ENCODE measurements at regions not wholly inside any gene's neighbourhood (a gene's known extent, or its start where the extent isn't known, plus 50 kb on each side); places are given as distances from the start of the nearest gene placed in this dataset.

DNA sequence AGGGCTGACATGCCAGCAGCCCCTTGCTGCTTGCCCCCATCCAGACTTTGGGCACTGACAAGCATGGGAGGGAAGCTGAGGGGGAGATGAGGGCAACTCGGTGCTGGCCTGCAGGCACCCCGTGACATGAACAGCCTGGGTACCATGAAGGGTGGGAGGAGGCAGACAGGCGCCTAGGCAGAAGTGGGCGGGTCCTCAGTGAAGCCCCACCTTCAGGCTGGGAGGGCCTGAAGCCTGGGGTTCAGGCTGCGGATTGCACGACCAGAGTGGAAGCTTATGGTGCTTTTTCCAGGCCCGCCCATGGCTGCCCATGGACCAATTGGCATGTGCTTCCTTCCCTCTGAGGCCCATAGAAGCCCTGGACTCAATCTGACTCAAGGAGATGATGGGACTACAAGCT, 354.1 kb downstream of the GRIA2 start:
- DNase-seq (ENCODE audit: low read depth in 4 of 4, low spot score in 3 of 4): no peak

DNA sequence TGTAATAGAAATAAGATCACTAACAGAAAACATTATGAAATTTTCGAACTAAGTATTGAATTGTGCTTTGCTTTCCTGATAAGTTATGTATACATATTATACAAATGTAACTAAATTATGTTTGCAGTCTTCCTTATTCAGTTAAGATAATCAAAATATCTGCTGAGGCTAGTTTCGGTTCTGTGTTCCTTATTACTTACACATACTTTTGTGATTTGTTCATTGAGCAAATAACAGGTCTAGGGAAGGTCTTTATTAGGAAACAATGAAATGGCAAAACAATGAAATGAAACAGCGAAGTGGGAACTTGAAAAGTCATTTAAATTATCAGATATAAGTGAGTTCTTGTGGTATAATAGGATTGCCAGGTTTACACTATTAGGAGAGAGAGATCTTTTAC, 352.4 kb downstream of the GRIA2 start:
- no peak for DNase-seq (ENCODE audit: low read depth in 4 of 4, low spot score in 3 of 4)

DNA sequence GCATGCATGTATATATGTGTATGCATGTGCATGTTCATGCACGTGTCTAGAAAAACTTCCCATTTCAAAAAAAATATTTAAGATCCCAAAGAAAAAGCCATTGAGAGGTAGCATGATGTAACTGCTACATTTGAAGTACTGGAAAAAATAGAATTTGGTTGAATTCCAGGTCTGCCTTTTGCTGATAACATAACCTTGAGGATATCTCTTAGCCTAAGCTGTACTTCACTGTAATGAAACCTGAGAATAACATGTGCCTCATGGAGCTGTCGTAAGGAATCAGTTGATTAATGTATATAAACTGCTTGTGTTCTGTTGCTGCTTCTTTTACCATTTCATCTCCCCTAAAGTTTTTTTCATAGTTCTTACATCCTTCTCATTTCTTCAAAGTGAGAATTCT, 351.8 kb downstream of the GRIA2 start:
- DNase-seq (ENCODE audit: low read depth in 4 of 4, low spot score in 3 of 4): no peak

DNA sequence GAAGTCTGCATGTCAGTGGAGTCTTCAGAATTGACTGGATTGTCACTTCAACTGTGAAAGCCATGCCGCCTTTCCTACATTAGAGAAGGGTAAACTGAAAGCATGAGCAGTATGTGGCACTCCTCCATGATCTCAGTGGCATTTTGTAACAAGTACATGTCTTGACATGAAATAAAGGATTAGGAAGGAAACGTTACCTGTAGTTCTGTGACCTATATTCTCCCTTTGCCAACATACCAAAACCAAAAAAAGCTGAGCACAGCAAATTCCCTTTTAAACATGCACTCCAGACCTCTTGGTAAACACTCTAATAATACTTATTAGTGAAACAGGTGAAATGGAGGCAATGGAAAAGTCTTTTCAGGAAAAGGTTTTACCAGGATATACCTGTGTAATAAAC, 344.2 kb downstream of the GRIA2 start:
- no peak for DNase-seq (ENCODE audit: low read depth in 4 of 4, low spot score in 3 of 4)

DNA sequence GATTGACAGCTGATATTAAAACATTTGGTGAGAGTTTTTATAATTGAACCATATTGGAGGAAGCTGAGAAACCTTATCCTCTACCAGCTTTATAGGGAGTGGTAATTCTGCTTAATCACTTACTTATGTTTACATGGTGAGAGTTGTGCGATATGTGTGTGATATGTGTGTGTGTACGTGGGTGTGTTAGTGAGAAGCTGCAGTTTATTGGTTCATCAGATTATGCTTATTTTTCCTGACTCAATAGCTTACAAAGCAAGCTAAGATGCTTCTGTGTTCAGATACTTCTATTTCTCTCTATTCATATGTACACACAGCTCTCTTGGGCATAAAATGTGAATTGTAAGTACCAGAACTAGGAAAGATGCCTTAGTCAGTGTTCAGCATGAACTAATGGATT, 343.7 kb downstream of the GRIA2 start:
- no peak for DNase-seq (ENCODE audit: low read depth in 4 of 4, low spot score in 3 of 4)

DNA sequence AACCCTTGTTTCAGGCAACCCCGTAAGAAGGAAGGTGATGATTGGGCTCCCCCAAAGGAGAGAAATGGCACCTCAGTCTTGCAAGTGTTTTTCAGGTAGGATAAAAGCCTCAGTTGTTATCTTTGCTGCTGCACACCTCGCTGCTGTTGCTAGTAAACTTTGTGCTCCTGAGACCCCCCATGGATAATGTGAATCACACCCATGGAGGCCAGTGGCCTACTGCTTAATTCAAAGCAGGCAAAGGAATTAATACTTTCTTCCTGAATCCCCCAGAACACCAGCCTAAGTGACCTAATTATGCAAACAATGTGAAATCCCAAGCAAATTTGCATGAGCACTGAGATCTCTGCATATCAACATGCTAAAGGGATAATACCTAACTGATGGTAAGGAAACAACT, 337.5 kb downstream of the GRIA2 start:
- DNase-seq (ENCODE audit: low read depth in 4 of 4, low spot score in 3 of 4): no peak

DNA sequence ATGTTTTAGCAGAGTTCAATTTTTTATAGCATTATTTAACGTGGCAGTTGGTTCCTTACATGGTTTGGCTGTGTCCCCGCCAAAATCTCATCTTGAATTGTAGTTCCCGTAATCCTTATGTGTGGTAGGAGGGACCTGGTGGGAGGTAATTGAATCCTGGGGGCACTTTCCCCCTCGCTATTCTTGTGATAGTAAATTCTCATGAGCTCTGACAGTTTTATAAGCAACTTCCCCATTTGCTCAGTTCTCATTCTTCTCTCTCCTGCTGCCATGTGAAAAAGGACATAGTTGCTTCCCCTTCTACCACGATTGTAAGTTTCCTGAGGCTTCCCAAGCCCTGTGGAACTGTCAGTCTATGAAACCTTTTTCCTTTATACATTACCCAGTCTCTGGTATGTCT, 329.5 kb downstream of the GRIA2 start:
- DNase-seq (ENCODE audit: low read depth in 4 of 4, low spot score in 3 of 4): no peak

DNA sequence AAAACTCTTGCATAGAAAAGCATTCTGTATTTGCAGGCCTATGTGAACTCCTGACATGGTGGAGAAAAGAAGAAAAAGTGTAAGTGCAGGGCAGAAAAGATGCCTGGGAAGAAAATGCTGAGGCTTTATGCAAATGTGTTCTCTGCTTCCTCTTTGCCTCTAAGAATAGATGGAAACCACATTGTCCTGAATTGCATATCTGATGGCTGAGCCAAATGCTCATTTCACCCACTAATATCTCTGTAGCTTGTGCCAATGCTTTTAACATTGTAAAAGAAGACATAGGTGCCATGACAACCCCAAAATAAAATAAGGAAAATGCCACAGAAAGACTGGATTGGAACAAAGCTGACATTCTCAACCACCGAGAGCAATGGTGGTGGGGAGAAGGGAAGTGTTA, 307.4 kb downstream of the GRIA2 start:
- no peak for DNase-seq (ENCODE audit: low read depth in 4 of 4, low spot score in 3 of 4)

DNA sequence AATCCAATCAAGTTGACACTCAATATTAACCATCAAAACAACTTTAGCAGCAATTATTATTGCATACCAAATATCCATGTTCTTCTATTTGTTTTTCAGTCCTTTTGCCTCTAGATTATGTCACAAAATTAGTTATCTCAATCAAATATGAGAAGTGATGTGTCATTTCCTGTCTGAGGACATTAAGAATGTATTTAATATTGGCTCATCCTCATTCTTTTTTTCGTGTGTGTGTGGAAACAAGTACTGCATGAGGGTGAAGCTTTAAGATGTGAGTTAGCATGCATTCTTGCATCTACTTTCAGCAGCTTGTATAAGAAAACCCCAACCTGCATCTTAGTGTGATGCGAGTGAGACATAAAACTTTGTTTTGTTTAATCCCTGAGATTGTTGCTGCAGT, 301.4 kb downstream of the GRIA2 start:
- DNase-seq (ENCODE audit: low read depth in 4 of 4, low spot score in 3 of 4): no peak

DNA sequence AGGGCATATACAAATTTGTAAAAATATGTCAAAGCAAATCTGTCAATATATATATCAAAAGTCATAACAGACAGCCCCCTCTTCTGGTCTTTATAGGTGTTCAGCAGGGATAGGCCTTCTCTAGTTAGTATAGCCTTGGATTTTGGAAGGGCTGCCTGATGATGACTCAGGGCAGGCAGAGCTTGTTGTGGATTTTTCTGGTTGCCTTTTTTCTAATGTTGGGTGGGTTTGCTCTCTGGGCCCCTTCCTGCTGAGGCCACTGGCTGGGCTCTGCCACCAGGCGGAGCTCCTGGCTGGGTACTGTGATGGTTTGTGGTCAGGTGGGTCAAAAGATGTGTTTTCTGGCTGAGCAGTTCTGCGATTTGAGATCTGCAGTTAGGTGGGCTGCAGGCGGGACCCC, 294.2 kb downstream of the GRIA2 start:
- no peak for DNase-seq (ENCODE audit: low read depth in 4 of 4, low spot score in 3 of 4)

DNA sequence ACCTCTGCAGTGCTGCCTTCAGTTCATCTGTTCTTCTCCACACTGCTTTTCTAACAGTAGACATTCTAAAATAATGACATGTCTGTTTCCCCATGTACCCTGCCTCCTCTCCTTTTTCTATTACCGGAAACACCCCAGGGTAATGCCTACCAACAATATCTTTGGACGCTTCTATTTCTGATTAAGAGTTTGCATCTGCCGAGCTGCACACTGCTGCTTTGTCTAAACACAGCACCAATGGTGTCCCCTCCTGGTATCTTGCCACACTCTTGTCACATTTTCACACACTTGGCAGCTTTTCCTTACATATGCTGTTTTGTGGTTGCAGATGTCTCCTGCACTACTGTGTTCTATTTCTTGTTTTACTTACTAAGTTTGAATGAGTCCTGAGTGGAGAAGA, 288.8 kb downstream of the GRIA2 start:
- DNase-seq (ENCODE audit: low read depth in 4 of 4, low spot score in 3 of 4): no peak

DNA sequence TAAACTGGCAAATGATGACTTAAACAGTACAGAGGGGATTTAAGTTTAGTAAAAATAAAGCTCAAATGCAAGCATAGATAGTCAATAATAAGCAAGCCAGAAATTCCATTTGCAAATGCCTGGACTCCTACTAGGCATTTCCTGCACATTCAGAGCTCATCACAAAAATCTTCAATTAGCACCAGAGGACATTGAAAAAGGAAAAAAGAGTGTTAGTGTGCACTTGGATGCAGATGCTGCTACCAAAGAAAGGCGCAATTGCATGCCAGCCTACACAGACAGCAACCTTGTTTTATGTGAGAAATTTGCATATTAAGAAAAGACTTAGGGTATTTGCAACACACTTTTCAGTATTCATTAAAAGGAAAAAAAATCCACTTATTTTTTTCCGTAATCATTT, 282.1 kb downstream of the GRIA2 start:
- no peak for DNase-seq (ENCODE audit: low read depth in 4 of 4, low spot score in 3 of 4)

DNA sequence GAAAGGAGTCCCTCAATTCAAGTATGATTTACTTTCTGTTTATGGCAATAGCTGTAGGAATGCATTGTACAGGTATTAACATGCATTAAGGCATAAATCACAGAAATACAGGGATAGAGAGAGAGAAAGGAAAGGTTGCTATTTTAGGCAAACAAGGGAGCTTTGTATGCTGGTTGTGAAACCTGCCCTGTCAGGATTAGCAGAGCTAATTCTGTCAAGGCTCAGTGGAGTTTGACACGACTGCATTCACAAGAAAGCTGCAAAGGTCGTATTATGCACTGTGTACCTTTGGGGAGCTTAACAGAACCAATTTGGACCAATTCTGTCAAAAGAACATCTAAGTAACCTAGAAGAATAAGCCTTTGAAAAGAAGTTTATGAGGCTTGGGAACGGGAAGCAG, 239.3 kb downstream of the GRIA2 start:
- peak in 2 of 4 donors; percentile 8 to 11 for DNase-seq (ENCODE audit: low read depth in 4 of 4, low spot score in 3 of 4)

DNA sequence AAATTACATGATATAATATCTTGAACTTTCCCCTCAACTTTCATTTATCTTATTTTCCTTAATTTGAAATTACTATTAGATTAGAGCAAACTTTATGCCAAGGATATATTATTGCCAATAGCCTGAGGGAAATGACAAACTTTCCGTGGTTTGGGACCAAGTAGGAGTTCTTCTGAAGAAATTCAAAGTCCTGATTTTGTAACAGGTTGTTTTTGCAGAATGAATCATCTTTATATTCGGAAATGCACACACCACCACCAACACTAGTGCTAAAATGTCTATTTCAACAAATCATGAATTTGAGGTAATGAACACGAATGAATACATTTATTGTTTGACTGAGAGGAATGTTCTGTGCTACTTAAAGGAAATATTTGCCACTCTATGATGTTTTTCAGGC, 226.7 kb downstream of the GRIA2 start:
- no peak for DNase-seq (ENCODE audit: low read depth in 4 of 4, low spot score in 3 of 4)

DNA sequence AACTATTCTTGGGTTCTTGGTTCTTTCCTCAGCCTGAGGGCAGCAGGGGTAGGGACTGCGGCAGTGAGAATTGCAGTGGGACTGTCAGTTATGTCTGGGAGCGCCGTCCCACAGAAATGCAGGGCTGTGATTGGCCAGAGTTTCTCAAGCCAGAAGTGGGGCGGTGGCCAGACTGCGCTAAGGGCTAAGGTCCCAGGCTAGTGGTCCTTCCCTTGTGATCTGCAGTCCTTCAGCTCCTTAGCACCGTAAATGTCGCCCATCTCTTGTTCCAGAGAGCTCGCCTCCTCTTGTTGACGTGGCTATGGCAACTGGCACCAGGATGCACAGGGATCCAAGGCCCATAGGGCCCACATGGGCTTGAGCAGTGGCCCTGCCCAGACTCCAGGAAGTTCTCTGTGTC, 223.5 kb downstream of the GRIA2 start:
- DNase-seq (ENCODE audit: low read depth in 4 of 4, low spot score in 3 of 4): no peak

DNA sequence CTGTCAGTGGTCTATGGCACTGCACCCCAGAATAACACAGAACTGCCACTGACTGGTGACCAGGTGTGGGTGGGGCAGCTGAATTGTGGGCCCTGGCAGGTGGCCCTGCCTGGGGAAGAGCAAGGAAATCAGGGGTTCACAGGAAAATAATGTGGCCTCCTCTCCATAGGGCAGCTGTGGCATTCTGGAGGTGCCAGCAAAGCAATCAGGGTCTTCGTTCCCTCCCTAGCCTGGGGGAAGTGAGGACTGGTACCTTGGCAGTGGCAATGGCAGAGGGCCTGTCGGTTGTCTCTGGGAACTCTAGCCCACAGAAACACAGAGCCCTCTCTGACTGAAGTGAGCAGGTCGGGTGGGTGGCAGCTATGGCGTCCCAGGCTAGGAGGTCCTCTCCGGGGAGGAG, 223.0 kb downstream of the GRIA2 start:
- no peak for DNase-seq (ENCODE audit: low read depth in 4 of 4, low spot score in 3 of 4)

DNA sequence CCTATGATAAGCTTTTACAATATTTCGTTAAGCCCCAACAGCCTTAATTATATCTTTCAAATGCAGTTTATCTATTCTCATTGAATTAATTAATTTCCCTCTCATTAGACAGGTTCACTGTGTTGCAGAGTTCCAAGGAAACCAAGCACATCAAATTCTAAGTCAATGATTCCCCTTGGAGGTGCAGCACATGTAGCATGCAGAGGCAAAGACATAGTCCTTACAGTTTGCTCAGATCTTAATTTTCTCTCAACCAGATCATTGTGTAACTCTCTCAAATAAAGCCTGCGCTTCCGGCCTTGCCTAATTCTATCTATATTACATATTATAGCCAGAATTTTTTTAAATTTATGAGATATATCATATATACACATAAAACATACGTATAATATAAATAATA, 205.4 kb downstream of the GRIA2 start:
- no peak for DNase-seq (ENCODE audit: low read depth in 4 of 4, low spot score in 3 of 4)

DNA sequence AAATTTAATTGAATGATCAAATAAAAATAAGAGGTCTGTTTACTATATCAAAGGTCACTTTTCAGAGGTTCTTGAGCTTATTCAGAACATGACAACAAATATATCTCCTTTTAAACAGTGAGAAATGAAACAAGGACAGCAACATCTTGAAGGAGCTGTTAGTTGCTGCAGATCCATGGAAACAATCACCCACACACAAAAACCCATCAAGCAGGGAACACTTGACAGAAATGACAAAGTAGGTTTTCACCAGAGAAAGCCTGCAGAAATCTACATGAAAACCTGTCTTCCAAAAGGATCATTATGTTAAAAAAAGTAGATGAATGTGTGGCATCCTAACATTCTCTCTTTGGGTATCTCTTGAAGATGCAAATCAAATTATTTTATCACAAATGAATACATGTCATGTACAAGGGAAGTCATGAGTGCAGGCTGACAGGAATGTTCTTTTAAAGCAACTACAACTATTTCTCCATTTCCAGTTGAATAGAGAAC, 203.0 kb downstream of the GRIA2 start:
- no peak for DNase-seq (ENCODE audit: low read depth in 4 of 4, low spot score in 3 of 4)

DNA sequence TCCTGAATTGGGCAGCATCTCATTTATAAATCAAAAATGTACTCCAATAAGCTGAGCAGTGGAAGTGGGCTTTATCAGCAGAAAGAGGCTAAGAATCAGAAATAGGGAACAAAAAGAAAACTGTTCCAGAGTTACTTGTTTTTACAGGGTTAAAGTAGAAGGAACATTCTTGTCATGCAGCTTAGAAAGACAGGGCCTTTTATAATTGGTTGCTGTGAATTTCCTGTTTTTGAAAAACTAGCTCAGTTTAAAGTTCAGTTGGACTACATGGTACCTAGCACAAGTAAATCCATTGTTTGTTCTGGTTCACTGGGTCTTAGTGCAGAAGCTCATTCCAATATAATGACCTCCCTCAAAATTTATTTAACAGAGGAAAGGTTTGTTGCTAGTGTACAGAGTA, 200.8 kb downstream of the GRIA2 start:
- no peak for DNase-seq (ENCODE audit: low read depth in 4 of 4, low spot score in 3 of 4)
